HepG2 (cell line): ENCODE measurements at regions not wholly inside any gene's neighbourhood (a gene's known extent, or its start where the extent isn't known, plus 50 kb on each side); places are given as distances from the start of the nearest gene placed in this dataset.

ENCODE experiments used
- ATAC-seq: fragments of 200-7000 bp; cut with Tn5 transposase; 3 replicates; pipeline ENCODE4 v1.9.1; 2020; ENCODE audit warnings: mild to moderate bottlenecking, moderate library complexity
- BruUV-seq: library from RNA; stranded (reverse); fragments of 400-500 nt; replicated peaks from 2 replicates; lab custom pipeline; 2021; lab: Mats Ljungman, UMichigan
- CTCF ChIA-PET: fragments of 300-600 bp; formaldehyde crosslinking; extraction: SDS; loops from one replicate; lab custom pipeline; 2021; ENCODE audit warnings: low total read pairs, inconsistent platforms, low intra/inter-chr PET ratio; lab: Yijun Ruan, JAX
- POLR2A ChIA-PET: fragments of 350-600 bp; sonication (Branson Sonifier 250); formaldehyde crosslinking; loops from one replicate; lab custom pipeline; 2020; ENCODE audit warnings: antibody characterized with exemption, inconsistent platforms; lab: Yijun Ruan, JAX
- DNase-seq: peaks from one replicate; pipeline ENCODE4 v3.0.0-alpha.2; 2015; ENCODE audit warnings: low spot score
- FAIRE-seq: peaks from 3 replicates; lab custom pipeline; 2011; peaks lifted over from hg19 to GRCh38; lab: Jason Lieb, UNC
- H2AFZ ChIP-seq: one replicate; pipeline ENCODE4 v1.6.1; 2011; ENCODE audit warnings: low read length, inconsistent platforms
- H3K27ac ChIP-seq: fragments of 300-600 bp; 3 replicates; pipeline ENCODE4 v1.8.0; 2011; ENCODE audit warnings: mixed run types, mild to moderate bottlenecking, mixed read lengths, low read length, inconsistent platforms; ENCODE audit not compliant: insufficient read depth; ENCODE audit errors: extremely low read length
- H3K27me3 ChIP-seq, 2 experiments: fragments of 200-600 bp in 1 of 2; 2 replicates in 1 of 2; 3 replicates in 1 of 2; pipeline versions ENCODE4 v1.6.0 to v1.8.0; 2011; ENCODE audit warnings: low read length in 2 of 2, mild to moderate bottlenecking in 2 of 2, moderate library complexity in 2 of 2, inconsistent platforms in 1 of 2; ENCODE audit not compliant: insufficient read depth in 2 of 2, control insufficient read depth in 1 of 2
- H3K36me3 ChIP-seq, 2 experiments: fragments of 200-600 bp in 1 of 2; replicated peaks in 1 of 2; 2 replicates in 1 of 2; 3 replicates in 1 of 2; pipeline versions ENCODE4 v1.5.1 to v1.8.0; 2011; ENCODE audit warnings: low read length in 2 of 2, inconsistent platforms in 1 of 2; ENCODE audit not compliant: insufficient read depth in 2 of 2, control insufficient read depth in 1 of 2
- H3K4me1 ChIP-seq: 2 replicates; pipeline ENCODE4 v1.5.1; 2012; ENCODE audit warnings: low read length, inconsistent platforms; ENCODE audit not compliant: insufficient read depth
- H3K4me2 ChIP-seq: 2 replicates; pipeline ENCODE4 v1.6.0; 2011; ENCODE audit warnings: low read depth, low read length, inconsistent platforms
- H3K4me3 ChIP-seq, 3 experiments: fragments of 200-600 bp in 1 of 3; sonication (generic), shearing (Covaris generic) in 1 of 3; replicated peaks in 1 of 3; 2 replicates each; pipeline ENCODE4 v1.5.1; 2011 to 2016; ENCODE audit warnings: low read length in 3 of 3, inconsistent platforms in 2 of 3, low read depth in 2 of 3, mild to moderate bottlenecking in 2 of 3, control low read depth in 1 of 3, mixed read lengths in 1 of 3; ENCODE audit not compliant: insufficient read depth in 1 of 3
- H3K79me2 ChIP-seq: one replicate; pipeline ENCODE4 v1.6.1; 2011; ENCODE audit warnings: low read length, inconsistent platforms; ENCODE audit not compliant: insufficient read depth
- H3K9ac ChIP-seq: 2 replicates; pipeline ENCODE4 v1.6.0; 2011; ENCODE audit warnings: mild to moderate bottlenecking, low read depth, low read length, inconsistent platforms; ENCODE audit not compliant: insufficient read depth
- H3K9me3 ChIP-seq: 2 replicates; pipeline ENCODE4 v1.5.1; 2012; ENCODE audit warnings: mild to moderate bottlenecking, low read length
- H4K20me1 ChIP-seq: 2 replicates; pipeline ENCODE4 v1.6.0; 2011; ENCODE audit warnings: inconsistent platforms, mild to moderate bottlenecking, low read length, moderate library complexity; ENCODE audit not compliant: insufficient read depth
- ATRX ChIP-seq: sonication (generic); formaldehyde crosslinking; IDR thresholded peaks from 2 replicates; pipeline ENCODE4 v1.4.0; 2020; ENCODE audit warnings: missing genetic modification reagents, borderline replicate concordance
- HOXA7 ChIP-seq: sonication (generic); formaldehyde crosslinking; IDR thresholded peaks from 2 replicates; pipeline ENCODE4 v1.8.1; 2022; ENCODE audit warnings: mild to moderate bottlenecking, missing genetic modification reagents, moderate library complexity
- MXI1 ChIP-seq: IDR thresholded peaks from 3 replicates; pipeline ENCODE4 v1.6.1; 2012; ENCODE audit warnings: low read depth, low read length, inconsistent platforms, borderline replicate concordance
- NFIC ChIP-seq: IDR thresholded peaks from 2 replicates; pipeline ENCODE4 v1.6.1; 2012; ENCODE audit warnings: mild to moderate bottlenecking, low read length, inconsistent platforms
- POLR2G ChIP-seq: fragments of 200-400 bp; formaldehyde crosslinking; IDR thresholded peaks from 2 replicates; pipeline ENCODE4 v1.6.1; 2018; ENCODE audit warnings: mild to moderate bottlenecking, low read depth, low read length, moderate library complexity
- STAT5B ChIP-seq: sonication (generic); formaldehyde crosslinking; IDR thresholded peaks from 2 replicates; pipeline ENCODE4 v1.4.0; 2020; ENCODE audit warnings: missing genetic modification reagents
- ZNF354B ChIP-seq: sonication (generic); formaldehyde crosslinking; IDR thresholded peaks from 2 replicates; pipeline ENCODE4 v1.8.0; 2022; ENCODE audit warnings: mild to moderate bottlenecking, missing genetic modification reagents
- ZNF430 ChIP-seq: sonication (generic); formaldehyde crosslinking; IDR thresholded peaks from 2 replicates; pipeline ENCODE4 v1.9.0; 2021; ENCODE audit warnings: mild to moderate bottlenecking, missing genetic modification reagents
- ZNF652 ChIP-seq: IDR thresholded peaks from 2 replicates; pipeline ENCODE4 v1.6.1; 2016; ENCODE audit warnings: low read depth, borderline replicate concordance
- ZNF747 ChIP-seq: sonication (generic); formaldehyde crosslinking; IDR thresholded peaks from 2 replicates; pipeline ENCODE4 v1.8.1; 2023; ENCODE audit warnings: missing genetic modification reagents, mild to moderate bottlenecking, borderline replicate concordance
- ZNF790 ChIP-seq: sonication (generic); formaldehyde crosslinking; IDR thresholded peaks from 2 replicates; pipeline ENCODE4 v1.8.0; 2022; ENCODE audit warnings: missing genetic modification reagents, mild to moderate bottlenecking, borderline replicate concordance
- ZSCAN30 ChIP-seq: sonication (generic); formaldehyde crosslinking; IDR thresholded peaks from 2 replicates; pipeline ENCODE4 v1.5.0; 2020; ENCODE audit warnings: mild to moderate bottlenecking, missing genetic modification reagents
- WGBS: methylation state at CpG from one replicate; pipeline ENCODE4 v1.1.6; 2017; ENCODE audit warnings: low lambda C conversion rate; 5-methylcytosine and 5-hydroxymethylcytosine counted together
- in situ Hi-C: cut with HindIII; loops from 2 replicates; pipeline ENCODE4 v1.10.0; 2017; ENCODE audit warnings: low pct_unique_long_range_greater_than_20kb; ENCODE audit not compliant: extremely low pct_ligation_motif_present
- intact Hi-C: fragments of 100-400 bp; cut with micrococcal nuclease; formaldehyde crosslinking; loops from one replicate; pipeline ENCODE4 v1.10.0; 2022; ENCODE audit not compliant: unreplicated experiment
- TF ChIP-seq, protein P1 (sequence below): sonication (generic); formaldehyde crosslinking; IDR thresholded peaks from 2 replicates; pipeline ENCODE4 v1.5.0; 2020; ENCODE audit warnings: mild to moderate bottlenecking, missing genetic modification reagents
- TF ChIP-seq, protein P2 (sequence below): sonication (generic); formaldehyde crosslinking; IDR thresholded peaks from 2 replicates; pipeline ENCODE4 v1.5.1; 2020; ENCODE audit warnings: mild to moderate bottlenecking, missing genetic modification reagents
- TF ChIP-seq, protein P3 (sequence below): sonication (generic); IDR thresholded peaks from 2 replicates; pipeline ENCODE4 v1.6.1; 2016; ENCODE audit warnings: low read depth, borderline replicate concordance

DNA sequence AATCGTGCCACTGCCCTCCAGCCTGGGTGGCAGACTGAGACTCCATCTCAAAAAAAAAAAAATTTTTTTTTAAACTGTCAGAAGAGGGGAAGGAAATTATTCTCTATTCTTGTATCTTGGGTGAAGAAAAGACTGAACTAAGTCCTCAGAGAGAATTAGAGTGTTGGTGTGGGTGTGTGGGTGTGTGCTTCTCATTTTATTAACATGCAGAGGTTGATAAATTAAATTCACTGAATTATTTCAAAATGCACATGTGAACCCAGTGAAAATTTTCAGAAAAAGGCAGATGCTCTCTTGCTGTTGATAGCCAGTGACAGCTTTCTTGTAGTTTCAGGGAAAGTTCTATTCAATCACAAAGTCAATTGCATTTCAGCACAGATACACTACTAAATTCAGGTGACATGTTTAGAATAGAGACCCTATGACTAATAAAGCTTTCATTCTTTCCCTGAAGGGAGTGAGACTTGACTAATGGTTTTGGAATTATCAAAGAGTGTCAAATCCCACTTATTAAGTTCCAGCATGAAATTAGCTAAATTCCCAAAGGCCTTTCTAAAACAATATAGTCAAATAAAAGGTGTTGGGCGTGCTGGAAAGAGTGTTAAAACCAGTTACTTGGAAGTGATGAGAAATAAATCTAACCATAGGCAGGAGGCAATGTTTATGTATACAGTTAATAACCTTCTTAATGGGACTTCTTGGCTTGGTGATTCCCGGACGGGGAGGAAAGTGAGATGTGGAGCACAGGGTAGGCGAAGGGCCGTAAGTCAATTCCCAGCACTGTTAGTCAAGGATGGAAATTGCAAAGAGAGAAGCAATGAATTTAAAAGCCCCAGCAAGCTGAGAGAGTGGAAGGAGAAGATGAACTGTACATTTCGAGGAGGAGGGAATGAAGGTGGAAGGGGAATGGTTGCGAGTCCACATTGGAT is 103.2 kb upstream of the SPATA31D4 start (continued):
- no peak for TF ChIP-seq ZNF790 (CRISPR knock-in tag)
- TF ChIP-seq ZNF430 (CRISPR knock-in tag): no peak
- no peak for TF ChIP-seq STAT5B (CRISPR knock-in tag)
- TF ChIP-seq, protein P1, sequence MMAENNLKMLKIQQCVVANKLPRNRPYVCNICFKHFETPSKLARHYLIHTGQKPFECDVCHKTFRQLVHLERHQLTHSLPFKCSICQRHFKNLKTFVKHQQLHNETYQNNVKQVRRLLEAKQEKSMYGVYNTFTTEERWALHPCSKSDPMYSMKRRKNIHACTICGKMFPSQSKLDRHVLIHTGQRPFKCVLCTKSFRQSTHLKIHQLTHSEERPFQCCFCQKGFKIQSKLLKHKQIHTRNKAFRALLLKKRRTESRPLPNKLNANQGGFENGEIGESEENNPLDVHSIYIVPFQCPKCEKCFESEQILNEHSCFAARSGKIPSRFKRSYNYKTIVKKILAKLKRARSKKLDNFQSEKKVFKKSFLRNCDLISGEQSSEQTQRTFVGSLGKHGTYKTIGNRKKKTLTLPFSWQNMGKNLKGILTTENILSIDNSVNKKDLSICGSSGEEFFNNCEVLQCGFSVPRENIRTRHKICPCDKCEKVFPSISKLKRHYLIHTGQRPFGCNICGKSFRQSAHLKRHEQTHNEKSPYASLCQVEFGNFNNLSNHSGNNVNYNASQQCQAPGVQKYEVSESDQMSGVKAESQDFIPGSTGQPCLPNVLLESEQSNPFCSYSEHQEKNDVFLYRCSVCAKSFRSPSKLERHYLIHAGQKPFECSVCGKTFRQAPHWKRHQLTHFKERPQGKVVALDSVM (CRISPR knock-in tag): no peak
- TF ChIP-seq HOXA7: no peak

DNA sequence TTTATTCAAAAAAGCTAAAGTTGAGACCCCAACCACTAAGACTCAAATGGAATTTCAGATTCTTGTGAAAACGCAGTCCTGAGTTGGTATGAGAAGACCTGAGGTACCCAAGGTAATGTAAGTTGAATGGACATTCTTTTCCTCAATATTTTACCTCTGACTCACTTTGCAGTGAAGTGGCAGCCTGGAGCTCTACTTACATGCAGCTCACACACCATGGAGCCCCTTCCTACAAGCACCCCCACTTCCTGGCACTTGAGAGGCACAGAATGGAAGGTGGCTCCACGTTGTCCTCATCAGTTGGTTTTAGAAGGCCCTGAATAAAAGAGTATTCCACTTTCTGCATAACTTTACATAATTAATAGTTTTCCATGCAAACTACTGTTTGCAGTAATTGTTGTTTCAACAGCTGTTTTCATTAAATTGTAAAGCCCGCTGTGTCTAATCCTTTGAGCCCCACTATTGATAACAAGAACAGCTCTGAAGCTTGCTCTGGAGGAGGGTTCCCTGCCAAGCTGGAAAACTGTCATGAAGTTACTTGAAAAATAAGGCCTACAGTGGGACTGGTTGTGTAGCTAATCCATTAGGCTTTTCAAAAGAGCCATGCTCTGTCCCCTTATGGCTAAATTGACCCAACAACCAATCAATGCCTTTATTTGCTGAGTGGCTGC is 102.2 kb upstream of the SPATA31D4 start:
- Histone ChIP-seq H3K27me3 (peaks cover 0 to 3% of the 10 kb centered on the region in 2 experiments; a peak in 2 of 5 replicates), H3K79me2 (no peaks in the 10 kb centered on the region), H2AFZ (no peak overlapping the region), H3K4me1 (no peaks in the 10 kb centered on the region), H3K9ac (no peak overlapping the region), H3K27ac (no peak overlapping the region), H3K4me3 (no peak overlapping the region), H4K20me1 (no peaks in the 10 kb centered on the region), H3K9me3 (no peaks in the 10 kb centered on the region), H3K36me3 (no peaks in the 10 kb centered on the region), H3K4me2 (no peak overlapping the region)
- in situ Hi-C loops (no loop called here), intact Hi-C loops (no loop called here)
- POLR2A ChIA-PET: no interaction called here
- no peak for FAIRE-seq
- no TSS peak for BruUV-seq
- CTCF ChIA-PET: no interaction called here
- no peak for ATAC-seq
- no peak for DNase-seq
- WGBS: 57% methylated on average over 3 of the region's 3 CpGs
- TF ChIP-seq, protein P2, sequence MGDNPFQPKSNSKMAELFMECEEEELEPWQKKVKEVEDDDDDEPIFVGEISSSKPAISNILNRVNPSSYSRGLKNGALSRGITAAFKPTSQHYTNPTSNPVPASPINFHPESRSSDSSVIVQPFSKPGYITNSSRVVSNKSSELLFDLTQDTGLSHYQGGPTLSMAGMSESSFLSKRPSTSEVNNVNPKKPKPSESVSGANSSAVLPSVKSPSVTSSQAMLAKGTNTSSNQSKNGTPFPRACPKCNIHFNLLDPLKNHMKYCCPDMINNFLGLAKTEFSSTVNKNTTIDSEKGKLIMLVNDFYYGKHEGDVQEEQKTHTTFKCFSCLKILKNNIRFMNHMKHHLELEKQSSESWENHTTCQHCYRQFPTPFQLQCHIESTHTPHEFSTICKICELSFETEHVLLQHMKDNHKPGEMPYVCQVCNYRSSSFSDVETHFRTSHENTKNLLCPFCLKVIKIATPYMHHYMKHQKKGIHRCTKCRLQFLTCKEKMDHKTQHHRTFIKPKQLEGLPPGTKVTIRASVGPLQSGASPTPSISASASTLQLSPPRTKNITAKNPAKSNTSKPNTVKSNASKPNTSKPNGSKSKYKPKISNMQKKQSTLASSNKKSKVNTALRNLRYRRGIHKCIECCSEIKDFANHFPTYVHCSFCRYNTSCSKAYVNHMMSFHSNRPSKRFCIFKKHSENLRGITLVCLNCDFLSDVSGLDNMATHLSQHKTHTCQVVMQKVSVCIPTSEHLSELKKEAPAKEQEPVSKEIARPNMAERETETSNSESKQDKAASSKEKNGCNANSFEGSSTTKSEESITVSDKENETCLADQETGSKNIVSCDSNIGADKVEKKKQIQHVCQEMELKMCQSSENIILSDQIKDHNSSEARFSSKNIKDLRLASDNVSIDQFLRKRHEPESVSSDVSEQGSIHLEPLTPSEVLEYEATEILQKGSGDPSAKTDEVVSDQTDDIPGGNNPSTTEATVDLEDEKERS: no peak
- TF ChIP-seq NFIC: no peak
- no peak for TF ChIP-seq POLR2G
- TF ChIP-seq, protein P3, sequence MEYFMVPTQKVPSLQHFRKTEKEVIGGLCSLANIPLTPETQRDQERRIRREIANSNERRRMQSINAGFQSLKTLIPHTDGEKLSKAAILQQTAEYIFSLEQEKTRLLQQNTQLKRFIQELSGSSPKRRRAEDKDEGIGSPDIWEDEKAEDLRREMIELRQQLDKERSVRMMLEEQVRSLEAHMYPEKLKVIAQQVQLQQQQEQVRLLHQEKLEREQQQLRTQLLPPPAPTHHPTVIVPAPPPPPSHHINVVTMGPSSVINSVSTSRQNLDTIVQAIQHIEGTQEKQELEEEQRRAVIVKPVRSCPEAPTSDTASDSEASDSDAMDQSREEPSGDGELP: no peak
- no peak for TF ChIP-seq ZNF354B (CRISPR knock-in tag)
- no peak for TF ChIP-seq MXI1
- no peak for TF ChIP-seq ZNF652 (CRISPR knock-in tag)
- TF ChIP-seq ZNF747 (CRISPR knock-in tag): no peak
- TF ChIP-seq ATRX (CRISPR knock-in tag): no peak
- no peak for TF ChIP-seq ZSCAN30 (CRISPR knock-in tag)
